GM21619 (cell line): ENCODE measurements at regions not wholly inside any gene's neighbourhood (a gene's known extent, or its start where the extent isn't known, plus 50 kb on each side); places are given as distances from the start of the nearest gene placed in this dataset.

ENCODE experiments used
- ATAC-seq: cut with Tn5 transposase; IDR thresholded peaks from one replicate; pipeline ENCODE4 v1.9.1; 2021; ENCODE audit not compliant: unreplicated experiment

GRCh38 chr4:166335256-166335938 lies 462.4 kb downstream of the TLL1 start:
- no peak for ATAC-seq

- ATAC-seq, result no peak
These were observed 469.0 kb downstream of the TLL1 start for GRCh38 chr4:166341992-166342391.

DNA sequence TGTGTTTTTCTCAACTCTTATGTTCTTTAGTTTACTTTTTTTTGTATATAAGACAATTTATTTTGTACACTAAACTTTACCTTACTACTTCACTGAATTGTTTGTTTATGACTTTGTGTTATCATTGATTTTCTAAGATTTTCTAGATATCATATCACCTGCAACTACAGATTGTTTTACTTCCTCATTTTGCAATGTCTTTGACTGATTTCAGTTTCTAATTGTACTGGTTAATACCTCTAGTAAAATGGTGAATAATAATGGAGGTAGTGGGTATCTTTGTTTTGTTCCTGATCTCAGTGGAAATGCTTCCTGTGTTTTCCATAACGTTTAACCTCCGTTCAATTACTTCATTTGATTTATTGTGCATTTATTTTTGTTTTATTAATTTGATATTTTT lies 490.2 kb downstream of the TLL1 start:
- no peak for ATAC-seq

- ATAC-seq, result no peak
These were observed 493.0 kb downstream of the TLL1 start for GRCh38 chr4:166366012-166366411.

GRCh38 chr4:166377578-166377977 lies 504.5 kb downstream of the TLL1 start:
- ATAC-seq, result no peak

DNA sequence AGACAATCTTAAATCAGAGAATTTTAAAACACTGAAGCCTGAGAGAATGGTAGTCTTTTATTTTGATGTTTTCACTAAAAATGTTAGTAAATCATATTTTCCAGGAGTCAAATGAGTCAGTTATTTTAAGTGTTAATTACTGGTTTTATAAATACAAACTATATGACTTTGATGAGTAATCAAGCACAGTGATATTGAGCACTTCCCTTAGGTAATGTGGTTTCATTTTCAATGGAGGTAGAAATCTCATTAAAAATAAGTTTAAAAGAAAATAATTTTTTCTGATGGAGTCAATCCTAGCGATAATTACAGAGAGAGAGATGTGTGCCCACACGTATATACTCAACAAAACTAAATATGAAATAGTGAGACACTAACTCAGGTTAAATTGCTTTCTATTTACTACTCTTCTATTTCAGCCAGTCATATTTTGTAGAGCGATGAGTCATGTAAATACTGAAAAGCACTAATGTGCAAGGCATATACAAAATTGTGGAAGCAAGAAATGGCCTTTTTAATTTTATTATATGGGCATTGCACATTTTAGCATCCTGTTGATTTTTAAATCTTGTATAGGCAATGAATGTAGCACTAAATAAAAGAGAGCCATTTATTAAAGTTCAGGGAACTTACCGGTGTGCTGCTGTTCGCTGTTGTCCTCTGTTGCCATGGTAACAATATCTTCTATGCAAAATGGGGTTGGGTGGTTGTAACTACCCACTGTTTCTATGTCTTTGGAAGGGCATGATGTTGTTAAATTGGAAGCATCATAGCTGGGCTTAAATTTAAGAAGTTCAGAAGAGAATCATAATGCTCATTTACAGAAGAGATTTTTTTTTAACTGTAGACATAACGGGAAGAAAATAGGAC lies 513.7 kb downstream of the TLL1 start:
- ATAC-seq, result no peak

DNA sequence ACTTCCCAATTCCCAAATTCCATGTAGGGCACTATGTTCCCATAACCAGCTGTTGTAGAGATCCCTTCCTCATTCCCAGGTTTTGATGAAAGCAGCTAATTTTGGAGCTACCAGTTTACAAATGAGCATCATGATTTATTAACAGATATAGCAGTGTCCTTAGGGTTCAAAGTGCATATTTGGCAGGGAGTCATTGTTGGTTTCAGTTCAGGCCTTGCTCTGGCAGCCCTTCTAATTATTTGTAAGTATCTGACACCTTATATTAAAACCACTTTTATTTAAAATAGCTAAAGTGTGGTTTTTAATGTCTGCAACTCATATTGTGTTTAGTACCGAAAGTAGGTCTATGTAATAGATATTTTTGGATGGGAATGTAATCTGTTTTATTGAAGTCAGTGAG lies 518.5 kb downstream of the TLL1 start:
- ATAC-seq, result no peak

- no peak for ATAC-seq
These were observed 526.0 kb downstream of the TLL1 start for GRCh38 chr4:166399021-166399420.

GRCh38 chr4:166400270-166400894 lies 527.3 kb downstream of the TLL1 start:
- no peak for ATAC-seq

- no peak for ATAC-seq
These were observed 540.3 kb downstream of the TLL1 start for GRCh38 chr4:166413356-166413755.

DNA sequence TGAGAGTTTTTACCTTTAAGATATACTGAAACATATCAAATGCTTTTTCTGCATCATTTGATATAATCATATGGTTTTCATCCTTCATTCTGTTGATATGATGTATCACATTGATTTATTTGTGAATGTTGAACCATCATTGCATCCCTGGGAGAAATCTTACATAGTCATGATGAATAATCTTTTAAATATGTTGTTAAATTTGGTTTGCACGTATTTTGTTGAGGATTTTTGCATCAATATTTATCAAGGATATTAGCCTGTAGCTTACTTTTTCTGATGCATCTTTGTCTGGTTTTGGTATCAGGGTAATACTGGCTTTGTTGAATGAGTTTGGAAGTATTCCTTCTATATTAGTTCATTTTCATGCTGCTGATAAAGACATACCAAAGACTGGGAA lies 541.4 kb downstream of the TLL1 start:
- no peak for ATAC-seq

GRCh38 chr4:166415749-166416148 lies 542.7 kb downstream of the TLL1 start:
- ATAC-seq, result no peak

DNA sequence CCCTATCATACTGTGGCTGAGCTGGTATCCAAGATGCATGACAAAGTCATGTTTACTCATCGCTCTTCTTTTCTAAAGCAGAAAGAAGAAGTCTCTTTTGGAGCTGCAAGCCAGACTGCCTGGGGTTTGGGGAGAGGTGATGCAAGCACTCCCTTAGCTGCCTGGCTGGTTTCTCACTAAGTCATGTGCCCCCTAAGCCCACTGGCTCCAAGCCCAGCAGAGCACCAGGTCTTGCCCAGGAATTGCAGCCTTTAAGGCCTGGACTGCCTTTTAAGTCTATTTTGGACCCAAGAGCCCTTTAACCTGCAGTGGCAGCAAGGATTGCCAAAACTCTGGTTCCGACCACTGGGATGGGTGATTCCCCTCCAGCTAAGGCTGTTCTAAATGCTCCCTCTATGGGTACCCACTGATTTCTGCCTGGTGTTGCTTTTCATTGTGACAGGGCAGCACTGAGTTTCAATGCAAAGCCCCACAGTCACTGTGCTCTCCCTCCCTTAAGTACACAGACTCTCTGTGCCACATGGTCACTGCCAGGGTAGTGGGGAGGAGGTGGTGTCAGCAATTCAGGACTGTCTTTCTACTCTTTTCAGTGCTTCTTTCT lies 548.6 kb downstream of the TLL1 start:
- ATAC-seq, result no peak

DNA sequence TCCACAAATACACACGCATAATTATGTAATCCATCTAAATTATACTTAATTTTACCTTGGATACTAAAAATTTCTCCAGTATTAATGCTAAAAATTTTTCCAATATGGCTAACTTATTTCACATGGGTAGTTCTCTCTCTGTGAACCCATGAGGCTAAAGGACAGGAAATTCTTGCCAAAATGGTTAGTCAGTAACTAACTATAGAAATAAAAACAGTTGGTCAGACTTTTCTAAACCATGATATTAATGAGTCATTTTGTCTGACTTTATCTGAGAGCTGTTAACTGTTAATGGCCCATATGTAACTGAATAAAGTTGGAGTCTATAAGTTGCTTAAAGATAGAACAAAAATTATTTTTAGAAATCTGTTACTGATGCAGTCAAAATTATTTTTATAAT lies 549.4 kb downstream of the TLL1 start:
- ATAC-seq, result no peak

GRCh38 chr4:166426300-166426863 lies 553.3 kb downstream of the TLL1 start:
- ATAC-seq, result no peak

GRCh38 chr4:166432125-166432524 lies 559.1 kb downstream of the TLL1 start:
- ATAC-seq, result no peak

DNA sequence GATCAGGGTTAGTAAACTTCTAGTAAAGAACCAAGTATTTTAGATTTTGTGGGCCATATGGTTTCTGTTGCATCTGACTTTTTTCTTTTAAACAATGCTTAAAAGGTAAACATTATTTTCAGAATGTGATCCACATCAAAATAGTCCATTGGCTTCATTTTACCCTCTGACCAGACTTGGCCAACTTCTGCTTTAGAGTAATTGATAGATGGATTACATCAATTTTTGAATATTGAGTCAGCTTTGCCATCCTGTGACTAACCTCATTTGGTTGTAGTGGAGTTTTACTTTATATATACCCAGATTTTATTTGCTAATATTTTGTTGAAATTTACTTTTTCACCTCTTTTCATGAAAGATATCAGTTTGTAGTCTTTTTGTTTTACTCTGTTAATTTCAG lies 559.8 kb downstream of the TLL1 start:
- no peak for ATAC-seq

DNA sequence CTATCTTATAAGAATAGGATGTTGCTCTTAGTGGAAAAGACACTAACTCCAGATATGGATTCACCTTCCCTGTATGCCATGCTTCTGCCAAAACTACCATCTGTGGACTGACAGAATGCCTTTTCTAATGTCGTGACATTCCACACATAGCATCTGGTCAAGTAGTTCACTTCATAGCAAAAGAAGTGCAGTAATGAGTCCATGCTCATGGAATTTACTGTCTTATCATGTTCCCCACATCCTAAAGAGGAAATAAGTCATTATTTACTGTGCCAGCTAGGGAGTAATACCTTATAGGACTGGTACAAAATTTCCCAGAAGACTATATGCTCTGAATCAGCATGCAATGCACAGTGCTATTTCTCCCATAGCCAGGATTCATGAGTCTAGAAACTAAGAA lies 562.4 kb downstream of the TLL1 start:
- no peak for ATAC-seq

DNA sequence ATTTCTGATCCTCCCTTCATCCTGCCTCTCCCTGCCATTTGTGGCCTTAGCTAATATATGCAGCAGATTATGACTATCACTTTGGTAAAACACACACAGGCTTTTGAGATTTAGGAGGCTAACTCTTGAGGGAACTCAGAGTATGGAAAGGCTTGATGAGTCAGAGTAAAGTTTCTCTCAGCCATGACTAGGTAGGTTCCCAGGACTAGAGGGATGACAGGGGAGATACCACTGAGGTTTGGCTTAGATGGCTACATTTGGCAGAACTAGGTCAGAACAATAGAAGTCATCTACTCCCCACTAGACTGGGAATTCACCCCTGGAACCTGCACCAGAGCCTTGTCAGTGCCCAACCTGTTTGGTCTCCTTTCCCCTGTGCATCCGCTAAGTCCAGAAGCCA lies 585.7 kb downstream of the TLL1 start:
- no peak for ATAC-seq

GRCh38 chr4:166459621-166460020 lies 586.6 kb downstream of the TLL1 start:
- no peak for ATAC-seq
